ENCODE measurements at regions not wholly inside any gene's neighbourhood (a gene's known extent, or its start where the extent isn't known, plus 50 kb on each side); places are given as distances from the start of the nearest gene placed in this dataset.

GRCh38 chr5:168211245-168211644 lies 80.2 kb upstream of the WWC1 start:
- Histone ChIP-seq H3K4me2 (ENCODE audit: low read depth, low read length, poor library complexity, severe bottlenecking) (no peak overlapping the region), H3K27ac (ENCODE audit: low read depth, low read length) (no peak overlapping the region), H2AFZ (ENCODE audit: low read depth, low read length, severe bottlenecking) (no peak overlapping the region), H3K9me2 (replicated peaks; ENCODE audit: insufficient read depth, low read length) (no peaks in the 10 kb centered on the region), H3F3A (ENCODE audit: insufficient read depth) (no peaks in the 10 kb centered on the region), H3K79me2 (ENCODE audit: insufficient read depth, low read length) (no peaks in the 10 kb centered on the region), H3K9ac (ENCODE audit: low read length) (no peak overlapping the region), H3K4me3 (ENCODE audit: insufficient read depth, low read length, poor library complexity, severe bottlenecking) (no peak overlapping the region), H4K20me1 (ENCODE audit: low read depth, low read length) (no peaks in the 10 kb centered on the region), H3K36me3 (ENCODE audit: low read length) (no peaks in the 10 kb centered on the region), H3K9me3 (ENCODE audit: insufficient read depth, low read length) (no peaks in the 10 kb centered on the region), H3K27me3 (ENCODE audit: low read length) (no peaks in the 10 kb centered on the region)
- TF ChIP-seq EZH2phosphoT487 (conservative IDR thresholded peaks at IDR 0.05; ENCODE audit: low read length) (no peak), CTCF (IDR thresholded peaks at IDR 0.05; ENCODE audit: insufficient read depth, low read length, poor library complexity, severe bottlenecking) (no peak)

- no peaks in the 10 kb centered on the region for H3K9me2 ChIP-seq (replicated peaks; ENCODE audit: insufficient read depth, low read length)
- H3K27ac ChIP-seq (ENCODE audit: low read depth, low read length), result no peak overlapping the region
- no peak overlapping the region for H3K4me2 ChIP-seq (ENCODE audit: low read depth, low read length, poor library complexity, severe bottlenecking)
- H4K20me1 ChIP-seq (ENCODE audit: low read depth, low read length), result no peaks in the 10 kb centered on the region
- H3K27me3 ChIP-seq (ENCODE audit: low read length), result no peaks in the 10 kb centered on the region
- H3K9ac ChIP-seq (ENCODE audit: low read length), result no peak overlapping the region
- no peaks in the 10 kb centered on the region for H3K9me3 ChIP-seq (ENCODE audit: insufficient read depth, low read length)
- H3K36me3 ChIP-seq (ENCODE audit: low read length), result no peaks in the 10 kb centered on the region
- H3F3A ChIP-seq (ENCODE audit: insufficient read depth), result no peaks in the 10 kb centered on the region
- no peak overlapping the region for H2AFZ ChIP-seq (ENCODE audit: low read depth, low read length, severe bottlenecking)
- H3K79me2 ChIP-seq (ENCODE audit: insufficient read depth, low read length), result no peaks in the 10 kb centered on the region
- no peak overlapping the region for H3K4me3 ChIP-seq (ENCODE audit: insufficient read depth, low read length, poor library complexity, severe bottlenecking)
- TF ChIP-seq CTCF (IDR thresholded peaks at IDR 0.05; ENCODE audit: insufficient read depth, low read length, poor library complexity, severe bottlenecking) (no peak), EZH2phosphoT487 (conservative IDR thresholded peaks at IDR 0.05; ENCODE audit: low read length) (no peak)
These were observed 79.5 kb upstream of the WWC1 start for GRCh38 chr5:168211936-168212335.

- H3K36me3 ChIP-seq (ENCODE audit: low read length), result no peaks in the 10 kb centered on the region
- no peaks in the 10 kb centered on the region for H3K9me3 ChIP-seq (ENCODE audit: insufficient read depth, low read length)
- H3K9me2 ChIP-seq (replicated peaks; ENCODE audit: insufficient read depth, low read length), result no peaks in the 10 kb centered on the region
- no peak overlapping the region for H3K4me3 ChIP-seq (ENCODE audit: insufficient read depth, low read length, poor library complexity, severe bottlenecking)
- H3F3A ChIP-seq (ENCODE audit: insufficient read depth), result no peaks in the 10 kb centered on the region
- H3K27ac ChIP-seq (ENCODE audit: low read depth, low read length), result no peak overlapping the region
- H3K79me2 ChIP-seq (ENCODE audit: insufficient read depth, low read length), result no peaks in the 10 kb centered on the region
- no peaks in the 10 kb centered on the region for H4K20me1 ChIP-seq (ENCODE audit: low read depth, low read length)
- no peak overlapping the region for H2AFZ ChIP-seq (ENCODE audit: low read depth, low read length, severe bottlenecking)
- TF ChIP-seq CTCF (IDR thresholded peaks at IDR 0.05; ENCODE audit: insufficient read depth, low read length, poor library complexity, severe bottlenecking) (no peak), EZH2phosphoT487 (conservative IDR thresholded peaks at IDR 0.05; ENCODE audit: low read length) (no peak)
- H3K9ac ChIP-seq (ENCODE audit: low read length), result no peak overlapping the region
- no peaks in the 10 kb centered on the region for H3K27me3 ChIP-seq (ENCODE audit: low read length)
- no peak overlapping the region for H3K4me2 ChIP-seq (ENCODE audit: low read depth, low read length, poor library complexity, severe bottlenecking)
These were observed 77.4 kb upstream of the WWC1 start for GRCh38 chr5:168214071-168214470.

- TF ChIP-seq CTCF (IDR thresholded peaks at IDR 0.05; ENCODE audit: insufficient read depth, low read length, poor library complexity, severe bottlenecking) (no peak), EZH2phosphoT487 (conservative IDR thresholded peaks at IDR 0.05; ENCODE audit: low read length) (no peak)
These were observed 76.6 kb upstream of the WWC1 start for GRCh38 chr5:168214886-168215285.

More at GRCh38 chr5:168214886-168215285, 76.6 kb upstream of the WWC1 start:
- no peak overlapping the region for H2AFZ ChIP-seq (ENCODE audit: low read depth, low read length, severe bottlenecking)
- H3K4me2 ChIP-seq (ENCODE audit: low read depth, low read length, poor library complexity, severe bottlenecking), result no peak overlapping the region
- no peaks in the 10 kb centered on the region for H3K36me3 ChIP-seq (ENCODE audit: low read length)
- H3F3A ChIP-seq (ENCODE audit: insufficient read depth), result no peaks in the 10 kb centered on the region
- no peaks in the 10 kb centered on the region for H4K20me1 ChIP-seq (ENCODE audit: low read depth, low read length)
- no peaks in the 10 kb centered on the region for H3K9me3 ChIP-seq (ENCODE audit: insufficient read depth, low read length)
- no peaks in the 10 kb centered on the region for H3K79me2 ChIP-seq (ENCODE audit: insufficient read depth, low read length)
- no peaks in the 10 kb centered on the region for H3K27me3 ChIP-seq (ENCODE audit: low read length)
- H3K27ac ChIP-seq (ENCODE audit: low read depth, low read length), result no peak overlapping the region
- no peaks in the 10 kb centered on the region for H3K9me2 ChIP-seq (replicated peaks; ENCODE audit: insufficient read depth, low read length)
- H3K4me3 ChIP-seq (ENCODE audit: insufficient read depth, low read length, poor library complexity, severe bottlenecking), result no peak overlapping the region
- no peak overlapping the region for H3K9ac ChIP-seq (ENCODE audit: low read length)

Measured in SU-DHL-6 (cell line).